Neural progenitor cell (in vitro differentiated cells): ENCODE measurements at regions not wholly inside any gene's neighbourhood (a gene's known extent, or its start where the extent isn't known, plus 50 kb on each side); places are given as distances from the start of the nearest gene placed in this dataset.

ENCODE experiments used
- DNase-seq: peaks from one replicate; pipeline ENCODE4 v3.0.0-alpha.2; 2016; ENCODE audit warnings: low spot score
- H2AFZ ChIP-seq: fragments of 200-600 bp; sonication (generic); replicated peaks from 2 replicates; pipeline ENCODE4 v1.6.1; 2016; ENCODE audit warnings: antibody characterized with exemption
- H3F3A ChIP-seq: fragments of 200-600 bp; sonication (generic); 2 replicates; pipeline ENCODE4 v1.6.1; 2016; ENCODE audit warnings: antibody characterized with exemption, low read depth
- H3K27ac ChIP-seq: fragments of 200-600 bp; sonication (generic); 2 replicates; pipeline ENCODE4 v1.5.1; 2016; ENCODE audit warnings: mild to moderate bottlenecking
- H3K27me3 ChIP-seq: fragments of 200-600 bp; sonication (generic); 2 replicates; pipeline ENCODE4 v1.6.1; 2016; ENCODE audit warnings: mild to moderate bottlenecking, moderate library complexity
- H3K36me3 ChIP-seq: fragments of 200-600 bp; sonication (generic); 2 replicates; pipeline ENCODE4 v1.5.1; 2016
- H3K4me1 ChIP-seq: fragments of 200-600 bp; sonication (generic); 2 replicates; pipeline ENCODE4 v1.6.1; 2016; ENCODE audit warnings: mixed run types
- H3K4me2 ChIP-seq: fragments of 200-600 bp; sonication (generic); 2 replicates; pipeline ENCODE4 v1.6.1; 2016
- H3K4me3 ChIP-seq: fragments of 200-600 bp; sonication (generic); 2 replicates; pipeline ENCODE4 v1.5.1; 2016
- H3K79me2 ChIP-seq: fragments of 200-600 bp; sonication (generic); 2 replicates; pipeline ENCODE4 v1.6.1; 2016; ENCODE audit warnings: low read depth
- H3K9ac ChIP-seq: fragments of 200-600 bp; sonication (generic); 2 replicates; pipeline ENCODE4 v1.6.1; 2016
- H3K9me3 ChIP-seq: fragments of 200-600 bp; sonication (generic); 2 replicates; pipeline ENCODE4 v1.5.1; 2016; ENCODE audit warnings: low read depth
- H4K20me1 ChIP-seq: fragments of 200-600 bp; sonication (generic); 2 replicates; pipeline ENCODE4 v1.6.1; 2016; ENCODE audit warnings: low read depth
- H3K27ac Mint-ChIP-seq: 3 replicates; pipeline ENCODE4 v1.8.0; 2021; ENCODE audit warnings: mixed read lengths
- H3K27me3 Mint-ChIP-seq: 2 replicates; pipeline ENCODE4 v1.8.0; 2022; ENCODE audit warnings: low read depth, mild to moderate bottlenecking, inconsistent platforms, moderate library complexity, mixed read lengths; ENCODE audit not compliant: insufficient read depth
- H3K36me3 Mint-ChIP-seq: 3 replicates; pipeline ENCODE4 v1.8.0; 2021; ENCODE audit warnings: mixed read lengths
- H3K4me1 Mint-ChIP-seq: 3 replicates; pipeline ENCODE4 v1.8.0; 2021; ENCODE audit warnings: mixed read lengths
- H3K4me3 Mint-ChIP-seq: 3 replicates; pipeline ENCODE4 v1.8.0; 2021; ENCODE audit warnings: mild to moderate bottlenecking, moderate library complexity, mixed read lengths
- H3K9me3 Mint-ChIP-seq: 3 replicates; pipeline ENCODE4 v1.8.0; 2020; ENCODE audit warnings: mixed read lengths
- EZH2 ChIP-seq: fragments of 200-600 bp; sonication (generic); IDR thresholded peaks from 2 replicates; pipeline ENCODE4 v1.6.1; 2017; ENCODE audit warnings: antibody characterized with exemption, mild to moderate bottlenecking, moderate library complexity
- EZH2phosphoT487 ChIP-seq: fragments of 200-600 bp; sonication (generic); IDR thresholded peaks from 2 replicates; pipeline ENCODE4 v1.6.1; 2017; ENCODE audit warnings: antibody characterized with exemption
- TF ChIP-seq, protein P1 (sequence below): fragments of 200-600 bp; sonication (generic); IDR thresholded peaks from 2 replicates; pipeline ENCODE4 v1.5.1; 2017; ENCODE audit warnings: antibody characterized with exemption, mild to moderate bottlenecking

DNA sequence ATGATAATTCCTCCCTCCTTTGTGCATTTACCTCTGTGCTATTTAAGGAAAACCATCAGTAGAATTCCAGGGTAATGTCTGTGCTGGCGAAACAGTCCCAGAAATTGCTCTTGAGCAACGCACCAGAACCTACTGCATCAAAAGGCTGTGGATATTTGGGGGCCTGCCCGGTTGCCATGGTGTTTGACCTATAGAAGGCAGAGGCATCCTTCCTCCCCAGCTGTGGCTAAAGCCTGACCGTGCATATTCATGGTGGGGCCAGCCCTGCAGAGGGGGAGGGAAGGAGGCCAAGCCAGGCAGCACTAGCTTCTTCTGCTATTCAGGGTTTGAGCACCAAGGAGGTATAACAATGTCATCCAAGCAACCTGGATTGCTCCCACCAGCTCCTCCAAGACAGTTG, 215.0 kb upstream of the E2F8 start:
- Histone ChIP-seq H2AFZ (no peak overlapping the region), H3K4me2 (no peak overlapping the region), H3K36me3 (no peaks in the 10 kb centered on the region), H3F3A (no peaks in the 10 kb centered on the region), H3K4me1 (peaks cover 7% of the 10 kb centered on the region), H3K9me3 (no peaks in the 10 kb centered on the region), H4K20me1 (no peaks in the 10 kb centered on the region), H3K27me3 (no peaks in the 10 kb centered on the region), H3K4me3 (no peak overlapping the region), H3K79me2 (no peaks in the 10 kb centered on the region), H3K27ac (no peak overlapping the region), H3K9ac (no peak overlapping the region)
- DNase-seq: no peak
- H3K27me3 Mint-ChIP-seq: peaks cover 8% of the 10 kb centered on the region
- TF ChIP-seq EZH2 (no peak), EZH2phosphoT487 (no peak)
- TF ChIP-seq, protein P1, sequence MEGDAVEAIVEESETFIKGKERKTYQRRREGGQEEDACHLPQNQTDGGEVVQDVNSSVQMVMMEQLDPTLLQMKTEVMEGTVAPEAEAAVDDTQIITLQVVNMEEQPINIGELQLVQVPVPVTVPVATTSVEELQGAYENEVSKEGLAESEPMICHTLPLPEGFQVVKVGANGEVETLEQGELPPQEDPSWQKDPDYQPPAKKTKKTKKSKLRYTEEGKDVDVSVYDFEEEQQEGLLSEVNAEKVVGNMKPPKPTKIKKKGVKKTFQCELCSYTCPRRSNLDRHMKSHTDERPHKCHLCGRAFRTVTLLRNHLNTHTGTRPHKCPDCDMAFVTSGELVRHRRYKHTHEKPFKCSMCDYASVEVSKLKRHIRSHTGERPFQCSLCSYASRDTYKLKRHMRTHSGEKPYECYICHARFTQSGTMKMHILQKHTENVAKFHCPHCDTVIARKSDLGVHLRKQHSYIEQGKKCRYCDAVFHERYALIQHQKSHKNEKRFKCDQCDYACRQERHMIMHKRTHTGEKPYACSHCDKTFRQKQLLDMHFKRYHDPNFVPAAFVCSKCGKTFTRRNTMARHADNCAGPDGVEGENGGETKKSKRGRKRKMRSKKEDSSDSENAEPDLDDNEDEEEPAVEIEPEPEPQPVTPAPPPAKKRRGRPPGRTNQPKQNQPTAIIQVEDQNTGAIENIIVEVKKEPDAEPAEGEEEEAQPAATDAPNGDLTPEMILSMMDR: no peak
- H3K27ac Mint-ChIP-seq: peak overlapping the region; percentile 87
- peaks cover 2% of the 10 kb centered on the region for H3K36me3 Mint-ChIP-seq
- H3K9me3 Mint-ChIP-seq: no peaks in the 10 kb centered on the region
- H3K4me3 Mint-ChIP-seq: peak overlapping the region; percentile 49
- peaks cover 69% of the 10 kb centered on the region for H3K4me1 Mint-ChIP-seq

DNA sequence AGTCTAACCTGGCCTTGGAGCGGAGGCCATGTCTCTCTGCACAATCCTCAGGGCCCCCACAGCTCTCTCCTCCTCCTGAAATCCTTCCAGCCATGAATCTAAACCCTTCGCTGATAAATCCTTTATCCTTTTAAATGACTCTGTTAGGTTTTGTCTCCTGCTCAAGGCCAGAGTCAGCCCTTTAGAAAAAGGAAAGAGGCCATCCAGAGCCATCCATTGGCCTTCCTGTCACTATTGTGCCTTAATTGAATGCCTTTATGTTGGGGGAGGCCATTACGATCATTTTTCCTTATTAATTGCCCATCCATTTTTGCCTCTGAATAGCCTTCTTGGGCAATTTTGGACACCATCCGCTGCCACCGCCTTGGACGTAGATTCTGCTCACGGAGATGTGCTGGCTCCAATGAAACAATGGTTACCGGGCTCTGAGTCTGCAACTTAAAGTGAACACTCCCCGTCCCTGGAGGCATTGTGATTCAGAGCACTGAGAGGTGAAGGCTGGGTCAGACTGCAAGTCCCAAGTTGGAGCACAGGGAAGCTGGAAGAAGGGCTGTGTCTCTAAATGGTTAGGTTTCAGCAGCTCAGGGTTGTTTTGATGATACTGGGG, 213.0 kb upstream of the E2F8 start:
- Mint-ChIP-seq H3K36me3 (peaks cover 2% of the 10 kb centered on the region), H3K27ac (peak overlapping the region; percentile 78), H3K27me3 (peaks cover 3% of the 10 kb centered on the region), H3K9me3 (no peaks in the 10 kb centered on the region), H3K4me1 (peaks cover 66% of the 10 kb centered on the region), H3K4me3 (no peak overlapping the region)
- Histone ChIP-seq H3K9me3 (no peaks in the 10 kb centered on the region), H3K36me3 (no peaks in the 10 kb centered on the region), H2AFZ (no peak overlapping the region), H3K4me2 (no peak overlapping the region), H3K9ac (no peak overlapping the region), H3K27me3 (no peaks in the 10 kb centered on the region), H3K4me3 (no peak overlapping the region), H3K79me2 (no peaks in the 10 kb centered on the region), H4K20me1 (no peaks in the 10 kb centered on the region), H3F3A (no peaks in the 10 kb centered on the region), H3K4me1 (peaks cover 7% of the 10 kb centered on the region), H3K27ac (no peak overlapping the region)
- TF ChIP-seq EZH2phosphoT487 (no peak), EZH2 (no peak)
- TF ChIP-seq, protein P1: no peak
- no peak for DNase-seq

DNA sequence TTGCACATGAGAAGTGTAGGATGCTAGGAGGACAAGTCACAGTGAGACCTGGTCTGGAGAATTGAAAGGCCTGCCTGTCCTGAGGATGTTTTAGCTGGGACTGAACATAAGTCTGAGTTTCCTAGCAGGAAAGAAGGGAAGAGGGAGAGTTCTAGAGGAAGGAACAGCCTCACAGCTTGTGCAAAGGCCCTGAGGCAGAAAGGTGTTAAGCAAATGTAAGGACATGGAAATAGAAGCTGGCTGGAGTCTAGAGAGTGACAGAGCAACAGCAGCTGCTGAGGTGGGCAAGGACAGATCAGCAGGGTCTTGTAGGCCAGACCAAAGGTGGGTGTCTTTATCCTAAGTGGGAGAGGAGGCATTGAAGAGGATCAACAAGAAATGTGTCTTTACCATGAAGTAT, 210.9 kb upstream of the E2F8 start:
- Mint-ChIP-seq H3K36me3 (peaks cover 2% of the 10 kb centered on the region), H3K4me1 (peaks cover 60% of the 10 kb centered on the region), H3K27me3 (peaks cover 3% of the 10 kb centered on the region), H3K27ac (no peak overlapping the region), H3K4me3 (no peak overlapping the region), H3K9me3 (no peaks in the 10 kb centered on the region)
- no peaks in the 10 kb centered on the region for H3F3A ChIP-seq
- H3K9ac ChIP-seq: no peak overlapping the region
- TF ChIP-seq, protein P1: no peak
- no peak for TF ChIP-seq EZH2phosphoT487
- no peak for TF ChIP-seq EZH2
- H3K4me2 ChIP-seq: no peak overlapping the region
- no peaks in the 10 kb centered on the region for H4K20me1 ChIP-seq
- H3K9me3 ChIP-seq: no peaks in the 10 kb centered on the region
- no peak for DNase-seq
- no peak overlapping the region for H3K4me3 ChIP-seq
- H3K27me3 ChIP-seq: no peaks in the 10 kb centered on the region
- no peaks in the 10 kb centered on the region for H3K36me3 ChIP-seq
- no peak overlapping the region for H2AFZ ChIP-seq
- no peak overlapping the region for H3K27ac ChIP-seq
- H3K79me2 ChIP-seq: no peaks in the 10 kb centered on the region
- no peaks in the 10 kb centered on the region for H3K4me1 ChIP-seq
